ENCODE measurements at regions not wholly inside any gene's neighbourhood (a gene's known extent, or its start where the extent isn't known, plus 50 kb on each side); places are given as distances from the start of the nearest gene placed in this dataset.

- no peaks in the 10 kb centered on the region for H3K36me3 ChIP-seq
- no peaks in the 10 kb centered on the region for H3K4me1 ChIP-seq
- intact Hi-C loops (cut with DNase I), result no loop called here
- no peak for DNase-seq (ENCODE audit: extremely low spot score)
- 85% methylated on average over 5 of the region's 5 CpGs for WGBS
- H3K4me3 ChIP-seq, result no peak overlapping the region
- H3K27ac ChIP-seq (replicated peaks in 1 of 4), result no peak overlapping the region
- TF ChIP-seq EP300 (IDR thresholded peaks at IDR 0.05), result no peak
- no peak for TF ChIP-seq POLR2A (IDR thresholded peaks at IDR 0.05; ENCODE audit: low read depth)
- TF ChIP-seq POLR2AphosphoS5 (IDR thresholded peaks at IDR 0.05), result no peak
- TF ChIP-seq CTCF (IDR thresholded peaks at IDR 0.05), result no peak
- H3K27me3 ChIP-seq, result no peaks in the 10 kb centered on the region
- H3K9me3 ChIP-seq, result no peaks in the 10 kb centered on the region
These were observed 1049.3 kb downstream of the GALC start for GRCh38 chr14:86943391-86944365.

- Histone ChIP-seq H3K4me3 (no peak overlapping the region), H3K27ac (replicated peaks in 1 of 4) (no peak overlapping the region), H3K27me3 (no peaks in the 10 kb centered on the region), H3K4me1 (no peaks in the 10 kb centered on the region), H3K36me3 (no peaks in the 10 kb centered on the region), H3K9me3 (no peaks in the 10 kb centered on the region)
- 80% methylated on average over 4 of the region's 4 CpGs for WGBS
- no peak for DNase-seq (ENCODE audit: extremely low spot score)
- intact Hi-C loops (cut with DNase I), result no loop called here
- TF ChIP-seq POLR2A (IDR thresholded peaks at IDR 0.05; ENCODE audit: low read depth) (no peak), CTCF (IDR thresholded peaks at IDR 0.05) (no peak), POLR2AphosphoS5 (IDR thresholded peaks at IDR 0.05) (no peak), EP300 (IDR thresholded peaks at IDR 0.05) (no peak)
These were observed 1050.0 kb downstream of the GALC start for GRCh38 chr14:86942936-86943335.

DNA sequence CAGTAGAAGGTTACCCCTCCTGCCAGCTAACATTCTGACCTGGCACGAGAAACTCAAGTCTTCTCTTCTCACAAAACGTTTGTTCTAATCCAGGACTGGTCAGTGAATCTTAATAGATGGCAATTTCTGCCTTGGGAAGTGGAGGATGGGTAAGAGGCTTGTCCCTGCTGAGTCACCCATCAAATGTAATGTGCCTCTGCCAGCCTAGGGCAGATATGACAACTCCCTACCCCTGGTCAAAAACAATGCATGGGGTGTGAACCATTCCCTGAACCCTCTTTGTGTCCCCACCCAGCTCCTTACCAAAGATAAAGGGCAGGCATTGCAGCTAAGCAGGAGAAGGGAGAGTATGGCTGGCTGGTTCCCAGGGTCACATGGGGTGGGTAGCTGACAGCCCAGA, 1052.9 kb downstream of the GALC start:
- Histone ChIP-seq H3K9me3 (no peaks in the 10 kb centered on the region), H3K4me3 (no peak overlapping the region), H3K36me3 (no peaks in the 10 kb centered on the region), H3K27ac (replicated peaks in 1 of 4) (no peak overlapping the region), H3K4me1 (no peaks in the 10 kb centered on the region), H3K27me3 (no peaks in the 10 kb centered on the region)
- WGBS, result 60% methylated on average over 2 of the region's 2 CpGs
- no peak for DNase-seq (ENCODE audit: extremely low spot score)
- TF ChIP-seq POLR2AphosphoS5 (IDR thresholded peaks at IDR 0.05), result no peak
- no peak for TF ChIP-seq EP300 (IDR thresholded peaks at IDR 0.05)
- TF ChIP-seq POLR2A (IDR thresholded peaks at IDR 0.05; ENCODE audit: low read depth), result no peak
- TF ChIP-seq CTCF (IDR thresholded peaks at IDR 0.05), result no peak
- intact Hi-C loops (cut with DNase I), result no loop called here

GRCh38 chr14:86938320-86938719, 1054.7 kb downstream of the GALC start:
- Histone ChIP-seq H3K4me1 (no peaks in the 10 kb centered on the region), H3K4me3 (no peak overlapping the region), H3K27ac (replicated peaks in 1 of 4) (no peak overlapping the region), H3K27me3 (no peaks in the 10 kb centered on the region), H3K36me3 (no peaks in the 10 kb centered on the region), H3K9me3 (no peaks in the 10 kb centered on the region)
- no peak for DNase-seq (ENCODE audit: extremely low spot score)
- WGBS, result 73% methylated on average over 8 of the region's 8 CpGs
- intact Hi-C loops (cut with DNase I), result no loop called here
- TF ChIP-seq POLR2AphosphoS5 (IDR thresholded peaks at IDR 0.05), result no peak
- TF ChIP-seq POLR2A (IDR thresholded peaks at IDR 0.05; ENCODE audit: low read depth), result no peak
- TF ChIP-seq EP300 (IDR thresholded peaks at IDR 0.05), result no peak
- TF ChIP-seq CTCF (IDR thresholded peaks at IDR 0.05), result no peak
